Mesenchymal stem cell (in vitro differentiated cells and primary cell): ENCODE measurements at regions not wholly inside any gene's neighbourhood (a gene's known extent, or its start where the extent isn't known, plus 50 kb on each side); places are given as distances from the start of the nearest gene placed in this dataset.

Experiments used
- DNase-seq: peaks from one replicate; pipeline ENCODE4 v3.0.0-alpha.2; 2013
- H2AFZ ChIP-seq: one replicate; pipeline ENCODE4 v1.6.1; 2013; ENCODE audit warnings: low read depth, mild to moderate bottlenecking, control low read depth, inconsistent platforms, low read length, moderate library complexity
- H2AK5ac ChIP-seq: 2 replicates; pipeline ENCODE4 v1.6.1; 2013; ENCODE audit warnings: low read length, moderate library complexity, mild to moderate bottlenecking, inconsistent platforms; ENCODE audit not compliant: severe bottlenecking
- H2BK120ac ChIP-seq: one replicate; pipeline ENCODE4 v1.6.1; 2013; ENCODE audit warnings: low read depth, mild to moderate bottlenecking, inconsistent platforms, low read length, moderate library complexity
- H2BK12ac ChIP-seq, 2 experiments: one replicate each; pipeline ENCODE4 v1.6.1; 2013; ENCODE audit warnings: inconsistent platforms in 2 of 2, low read length in 2 of 2, mild to moderate bottlenecking in 2 of 2, moderate library complexity in 2 of 2, control low read depth in 1 of 2
- H2BK15ac ChIP-seq: one replicate; pipeline ENCODE4 v1.6.1; 2013; ENCODE audit warnings: mild to moderate bottlenecking, low read depth, inconsistent platforms; ENCODE audit not compliant: poor library complexity, severe bottlenecking
- H2BK5ac ChIP-seq: 2 replicates; pipeline ENCODE4 v1.6.1; 2013; ENCODE audit warnings: low read depth, mild to moderate bottlenecking, low read length, control low read depth, inconsistent platforms; ENCODE audit not compliant: poor library complexity, severe bottlenecking
- H3K14ac ChIP-seq, 2 experiments: one replicate each; pipeline ENCODE4 v1.6.1; 2013; ENCODE audit warnings: inconsistent platforms in 2 of 2, low read length in 2 of 2, control low read depth in 1 of 2, mild to moderate bottlenecking in 1 of 2, moderate library complexity in 1 of 2
- H3K18ac ChIP-seq, 2 experiments: one replicate each; pipeline ENCODE4 v1.6.1; 2013; ENCODE audit warnings: inconsistent platforms in 2 of 2, low read length in 2 of 2, control low read depth in 1 of 2, low read depth in 1 of 2, mild to moderate bottlenecking in 1 of 2
- H3K23ac ChIP-seq, 2 experiments: one replicate each; pipeline ENCODE4 v1.6.1; 2013; ENCODE audit warnings: inconsistent platforms in 2 of 2, low read length in 2 of 2, mild to moderate bottlenecking in 2 of 2, moderate library complexity in 2 of 2, control low read depth in 1 of 2
- H3K27ac ChIP-seq: 2 replicates; pipeline ENCODE4 v1.5.1; 2013; ENCODE audit warnings: mild to moderate bottlenecking, moderate library complexity, low read length, control low read depth, inconsistent platforms; ENCODE audit not compliant: poor library complexity, severe bottlenecking
- H3K27me3 ChIP-seq, 2 experiments: 2 replicates each; pipeline versions ENCODE4 v1.6.1 to v1.7.0; 2013; ENCODE audit warnings: low read length in 2 of 2, mild to moderate bottlenecking in 2 of 2, moderate library complexity in 2 of 2, control low read depth in 1 of 2, inconsistent platforms in 1 of 2; ENCODE audit not compliant: control insufficient read depth in 1 of 2, insufficient read depth in 1 of 2
- H3K36me3 ChIP-seq, 2 experiments: 2 replicates each; pipeline versions ENCODE4 v1.6.1 to v1.7.0; 2013; ENCODE audit warnings: low read length in 2 of 2, control low read depth in 1 of 2, inconsistent platforms in 1 of 2, low read depth in 1 of 2, mild to moderate bottlenecking in 1 of 2; ENCODE audit not compliant: insufficient read depth in 2 of 2, control insufficient read depth in 1 of 2
- H3K4ac ChIP-seq, 2 experiments: one replicate each; pipeline ENCODE4 v1.6.1; 2013; ENCODE audit warnings: inconsistent platforms in 2 of 2, low read length in 2 of 2, mild to moderate bottlenecking in 2 of 2, moderate library complexity in 2 of 2, control low read depth in 1 of 2, low read depth in 1 of 2
- H3K4me1 ChIP-seq: 2 replicates; pipeline ENCODE4 v1.6.1; 2013; ENCODE audit warnings: low read depth, low read length, control low read depth; ENCODE audit not compliant: control insufficient read depth, insufficient read depth
- H3K4me2 ChIP-seq: 2 replicates; pipeline ENCODE4 v1.6.1; 2013; ENCODE audit warnings: low read length, mild to moderate bottlenecking, inconsistent platforms; ENCODE audit not compliant: poor library complexity, severe bottlenecking
- H3K4me3 ChIP-seq, 2 experiments: 2 replicates each; pipeline versions ENCODE4 v1.5.1 to v1.7.0; 2013; ENCODE audit warnings: low read length in 2 of 2, mild to moderate bottlenecking in 2 of 2, control low read depth in 1 of 2, low read depth in 1 of 2; ENCODE audit not compliant: insufficient read depth in 1 of 2
- H3K79me1 ChIP-seq: replicated peaks from 2 replicates; pipeline ENCODE4 v1.6.1; 2013; ENCODE audit warnings: mild to moderate bottlenecking, control low read depth, low read length, inconsistent platforms; ENCODE audit not compliant: poor library complexity, severe bottlenecking
- H3K9ac ChIP-seq: 2 replicates; pipeline ENCODE4 v1.7.0; 2013; ENCODE audit warnings: mild to moderate bottlenecking, low read length, moderate library complexity
- H3K9me3 ChIP-seq: 2 replicates; pipeline ENCODE4 v1.7.0; 2013; ENCODE audit warnings: mild to moderate bottlenecking, low read length; ENCODE audit not compliant: control insufficient read depth
- H4K8ac ChIP-seq: one replicate; pipeline ENCODE4 v1.6.1; 2013; ENCODE audit warnings: inconsistent platforms, mild to moderate bottlenecking, low read length, moderate library complexity
- H4K91ac ChIP-seq: one replicate; pipeline ENCODE4 v1.6.1; 2013; ENCODE audit warnings: mild to moderate bottlenecking, low read length, inconsistent platforms
- WGBS: methylation state at CpG from one replicate; pipeline ENCODE4 v1.1.7; 2013; ENCODE audit warnings: mixed read lengths; 5-methylcytosine and 5-hydroxymethylcytosine counted together

DNA sequence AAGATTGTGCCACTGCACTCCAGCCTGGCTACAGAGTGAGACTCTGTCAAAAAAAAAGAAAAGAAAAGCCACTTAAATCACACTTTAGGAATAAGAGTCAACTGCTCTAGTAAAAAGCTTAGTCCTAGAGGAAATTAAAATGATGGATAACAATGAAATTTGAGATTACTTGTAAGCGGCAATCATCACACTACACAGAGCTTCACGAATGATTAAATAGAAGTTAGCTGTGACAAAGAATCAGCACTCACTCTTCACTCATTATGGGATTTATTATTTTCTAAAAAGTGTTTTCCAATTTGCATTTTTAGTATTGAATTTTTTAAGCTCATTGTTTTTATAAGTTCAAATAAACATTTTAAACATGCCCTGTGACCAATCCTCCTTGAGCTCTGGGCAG lies 718.0 kb downstream of the UTRN start:
- no CpG with 5 or more reads among the region's 2 CpGs for WGBS
- Histone ChIP-seq H3K9me3 (no peaks in the 10 kb centered on the region), H3K27me3 (no peaks in the 10 kb centered on the region), H3K27ac (no peak overlapping the region), H4K91ac (no peak overlapping the region), H3K36me3 (no peaks in the 10 kb centered on the region), H3K79me1 (no peaks in the 10 kb centered on the region), H3K4me2 (no peak overlapping the region), H3K4me1 (no peaks in the 10 kb centered on the region), H2BK5ac (no peak overlapping the region), H4K8ac (no peak overlapping the region), H2BK12ac (no peak overlapping the region), H3K18ac (no peak overlapping the region), H3K23ac (no peak overlapping the region), H2BK120ac (no peak overlapping the region), H3K14ac (no peak overlapping the region), H2BK15ac (no peak overlapping the region), H3K9ac (no peak overlapping the region), H2AFZ (no peak overlapping the region), H3K4ac (no peak overlapping the region), H2AK5ac (no peak overlapping the region), H3K4me3 (no peak overlapping the region)
- no peak for DNase-seq

DNA sequence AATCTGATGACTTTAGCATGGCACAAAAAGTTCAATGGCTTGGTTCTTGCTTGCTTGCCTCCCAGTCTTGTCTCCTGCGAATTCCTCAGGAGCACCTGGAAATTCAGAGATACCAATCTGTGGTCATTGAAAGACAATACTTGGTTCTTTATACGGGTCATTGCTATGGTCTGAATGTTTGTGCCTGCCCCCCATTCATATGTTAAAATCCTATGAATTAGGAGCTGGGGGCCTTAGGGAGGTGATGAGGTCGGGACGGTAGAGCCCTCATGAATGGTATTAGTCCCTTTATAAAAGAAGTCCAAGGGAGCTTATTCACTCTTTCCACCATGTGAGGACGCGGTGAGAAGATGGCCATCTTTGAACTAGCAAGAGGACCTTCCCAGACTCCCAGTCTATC lies 721.8 kb downstream of the UTRN start:
- Histone ChIP-seq H2AK5ac (no peak overlapping the region), H3K4me1 (no peaks in the 10 kb centered on the region), H2AFZ (no peak overlapping the region), H3K79me1 (no peaks in the 10 kb centered on the region), H3K9me3 (no peaks in the 10 kb centered on the region), H3K36me3 (no peaks in the 10 kb centered on the region), H2BK15ac (no peak overlapping the region), H3K9ac (no peak overlapping the region), H2BK5ac (no peak overlapping the region), H3K14ac (no peak overlapping the region), H2BK120ac (no peak overlapping the region), H3K4me2 (no peak overlapping the region), H4K8ac (no peak overlapping the region), H4K91ac (no peak overlapping the region), H3K23ac (no peak overlapping the region), H3K27me3 (no peaks in the 10 kb centered on the region), H3K4ac (no peak overlapping the region), H3K27ac (no peak overlapping the region), H3K4me3 (no peak overlapping the region), H2BK12ac (no peak overlapping the region), H3K18ac (no peak overlapping the region)
- no peak for DNase-seq
- 95% methylated on average over 6 of the region's 6 CpGs for whole genome bisulfite sequencing

DNA sequence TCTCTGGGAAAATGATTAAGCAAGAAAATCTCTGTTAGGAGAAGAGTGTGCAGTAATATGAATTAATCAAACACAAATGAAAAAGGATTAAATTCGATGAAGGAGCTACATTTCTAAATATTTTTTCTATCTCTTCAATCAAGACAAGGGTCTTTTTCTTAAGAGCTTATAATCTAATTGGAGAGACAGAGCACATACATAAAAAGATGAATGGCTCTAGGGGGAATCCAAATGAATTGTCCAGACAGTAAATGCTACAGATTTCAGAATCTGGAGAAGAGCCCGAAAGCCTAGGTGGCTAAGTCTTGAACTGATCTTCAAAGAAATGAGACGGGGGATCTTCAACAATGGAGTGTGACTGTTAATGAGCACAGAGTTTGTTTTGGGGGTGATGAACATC lies 723.6 kb downstream of the UTRN start:
- Histone ChIP-seq H2AFZ (no peak overlapping the region), H4K8ac (no peak overlapping the region), H3K4me1 (no peaks in the 10 kb centered on the region), H3K9ac (no peak overlapping the region), H2BK12ac (no peak overlapping the region), H3K9me3 (no peaks in the 10 kb centered on the region), H2BK120ac (no peak overlapping the region), H4K91ac (no peak overlapping the region), H3K4ac (no peak overlapping the region), H3K4me2 (no peak overlapping the region), H3K27me3 (no peaks in the 10 kb centered on the region), H3K14ac (no peak overlapping the region), H3K4me3 (no peak overlapping the region), H2BK5ac (no peak overlapping the region), H3K27ac (no peak overlapping the region), H3K23ac (no peak overlapping the region), H3K36me3 (no peaks in the 10 kb centered on the region), H3K18ac (no peak overlapping the region), H2AK5ac (no peak overlapping the region), H3K79me1 (no peaks in the 10 kb centered on the region), H2BK15ac (no peak overlapping the region)
- DNase-seq, result no peak
- WGBS, result 98% methylated on average over 2 of the region's 3 CpGs

DNA sequence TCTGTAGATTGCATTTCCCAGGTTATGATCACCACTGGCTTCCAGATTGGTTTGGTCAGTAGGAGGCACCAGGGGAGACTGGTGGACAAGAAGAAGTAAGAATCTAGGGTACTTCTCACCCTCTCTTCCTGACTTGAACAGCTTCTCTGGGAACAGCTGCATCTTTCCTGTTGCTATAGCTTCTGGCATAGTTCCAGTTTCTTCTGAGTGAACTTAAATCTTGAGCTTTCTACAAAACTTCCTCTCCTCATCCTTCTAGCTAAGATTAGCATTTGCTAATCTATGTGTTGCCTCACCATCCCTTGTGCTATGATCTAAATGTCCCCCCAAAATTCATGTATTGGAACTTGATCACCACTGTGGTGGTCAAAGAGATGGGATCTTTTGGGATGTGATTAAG lies 724.6 kb downstream of the UTRN start:
- no peak overlapping the region for H3K18ac ChIP-seq
- no peak overlapping the region for H2BK12ac ChIP-seq
- H3K4me3 ChIP-seq, result no peak overlapping the region
- H2AK5ac ChIP-seq, result no peak overlapping the region
- H4K8ac ChIP-seq, result no peak overlapping the region
- DNase-seq, result peak; percentile 32
- no peak overlapping the region for H2BK120ac ChIP-seq
- H3K23ac ChIP-seq, result no peak overlapping the region
- H3K36me3 ChIP-seq, result no peaks in the 10 kb centered on the region
- H3K79me1 ChIP-seq, result no peaks in the 10 kb centered on the region
- H3K14ac ChIP-seq, result no peak overlapping the region
- no peak overlapping the region for H4K91ac ChIP-seq
- H3K27me3 ChIP-seq, result no peaks in the 10 kb centered on the region
- no peak overlapping the region for H2BK15ac ChIP-seq
- H3K9me3 ChIP-seq, result no peaks in the 10 kb centered on the region
- no peak overlapping the region for H3K4me2 ChIP-seq
- no peak overlapping the region for H3K9ac ChIP-seq
- no peak overlapping the region for H3K4ac ChIP-seq
- H3K27ac ChIP-seq, result no peak overlapping the region
- no peak overlapping the region for H2BK5ac ChIP-seq
- H3K4me1 ChIP-seq, result no peaks in the 10 kb centered on the region
- no peak overlapping the region for H2AFZ ChIP-seq
